Suprapubic skin (tissue), 4 donors: ENCODE measurements at regions not wholly inside any gene's neighbourhood (a gene's known extent, or its start where the extent isn't known, plus 50 kb on each side); places are given as distances from the start of the nearest gene placed in this dataset.

ENCODE experiments used
- DNase-seq, 2 donors: peaks; one replicate each; pipeline ENCODE4 v3.0.0-alpha.2; 2019; ENCODE audit warnings: low spot score in 2 of 2
- H3K27ac ChIP-seq: fragments of 200-600 bp; sonication (generic); one replicate; pipeline ENCODE4 v1.5.1; 2019
- H3K27me3 ChIP-seq: fragments of 200-600 bp; sonication (generic); one replicate; pipeline ENCODE4 v1.5.1; 2019
- H3K36me3 ChIP-seq: fragments of 200-600 bp; sonication (generic); one replicate; pipeline ENCODE4 v1.5.1; 2019
- H3K4me1 ChIP-seq: fragments of 200-600 bp; sonication (generic); one replicate; pipeline ENCODE4 v1.5.1; 2019
- H3K4me3 ChIP-seq: fragments of 200-600 bp; sonication (generic); one replicate; pipeline ENCODE4 v1.5.1; 2019; ENCODE audit warnings: mild to moderate bottlenecking
- H3K9me3 ChIP-seq: fragments of 200-600 bp; sonication (generic); one replicate; pipeline ENCODE4 v1.5.1; 2019
- CTCF ChIP-seq, 2 donors: fragments of 200-600 bp in 1 of 2; fragments of 450-650 bp in 1 of 2; sonication (generic) in 1 of 2; IDR thresholded peaks; one replicate each; pipeline ENCODE4 v1.5.1; 2016 to 2019; ENCODE audit warnings: antibody characterized with exemption in 2 of 2, mild to moderate bottlenecking in 1 of 2, moderate library complexity in 1 of 2
- EP300 ChIP-seq: sonication (generic); formaldehyde crosslinking; IDR thresholded peaks from one replicate; pipeline ENCODE4 v1.6.1; 2017; ENCODE audit warnings: antibody characterized with exemption
- POLR2A ChIP-seq, 2 donors: fragments of 450-650 bp; IDR thresholded peaks; one replicate each; pipeline ENCODE4 v1.6.1; 2017; ENCODE audit warnings: antibody characterized with exemption in 2 of 2, mild to moderate bottlenecking in 2 of 2, moderate library complexity in 2 of 2
- POLR2AphosphoS5 ChIP-seq, 3 donors: sonication (generic); formaldehyde crosslinking; IDR thresholded peaks; one replicate each; pipeline ENCODE4 v1.6.1; 2017; ENCODE audit warnings: antibody characterized with exemption in 3 of 3
- WGBS: methylation state at CpG from one replicate; pipeline ENCODE4 v1.1.5; 2018; 5-methylcytosine and 5-hydroxymethylcytosine counted together

GRCh38 chr7:94217766-94218165, 176.9 kb upstream of the COL1A2 start:
- no peak for DNase-seq
- Histone ChIP-seq H3K27me3 (no peaks in the 10 kb centered on the region), H3K4me1 (no peaks in the 10 kb centered on the region), H3K36me3 (no peaks in the 10 kb centered on the region), H3K4me3 (no peak overlapping the region), H3K9me3 (no peaks in the 10 kb centered on the region), H3K27ac (no peak overlapping the region)
- WGBS = 86% methylated on average over 2 of the region's 2 CpGs
- TF ChIP-seq EP300 (no peak), POLR2A (IDR thresholded peaks at IDR 0.05) (no peak), CTCF (IDR thresholded peaks at IDR 0.05) (no peak), POLR2AphosphoS5 (IDR thresholded peaks at IDR 0.05) (no peak)

GRCh38 chr7:94222516-94222915, 172.2 kb upstream of the COL1A2 start:
- no peak overlapping the region for H3K27ac ChIP-seq
- no peak for DNase-seq
- H3K27me3 ChIP-seq = no peaks in the 10 kb centered on the region
- H3K9me3 ChIP-seq = no peaks in the 10 kb centered on the region
- TF ChIP-seq POLR2AphosphoS5 (IDR thresholded peaks at IDR 0.05) (no peak), EP300 (no peak), CTCF (IDR thresholded peaks at IDR 0.05) (no peak), POLR2A (IDR thresholded peaks at IDR 0.05) (no peak)
- 77% methylated on average over 2 of the region's 2 CpGs for WGBS
- H3K36me3 ChIP-seq = no peaks in the 10 kb centered on the region
- H3K4me1 ChIP-seq = no peaks in the 10 kb centered on the region
- no peak overlapping the region for H3K4me3 ChIP-seq

GRCh38 chr7:94223375-94224084, 171.2 kb upstream of the COL1A2 start:
- DNase-seq = no peak
- H3K27ac ChIP-seq = no peak overlapping the region
- TF ChIP-seq CTCF (IDR thresholded peaks at IDR 0.05) (no peak), EP300 (no peak), POLR2A (IDR thresholded peaks at IDR 0.05) (no peak), POLR2AphosphoS5 (IDR thresholded peaks at IDR 0.05) (no peak)
- no peak overlapping the region for H3K4me3 ChIP-seq
- H3K36me3 ChIP-seq = no peaks in the 10 kb centered on the region
- no peaks in the 10 kb centered on the region for H3K4me1 ChIP-seq
- no peaks in the 10 kb centered on the region for H3K9me3 ChIP-seq
- 23% methylated on average over 6 of the region's 6 CpGs for WGBS
- H3K27me3 ChIP-seq = no peaks in the 10 kb centered on the region

GRCh38 chr7:94228223-94228622, 166.5 kb upstream of the COL1A2 start:
- Histone ChIP-seq H3K27ac (no peak overlapping the region), H3K27me3 (no peaks in the 10 kb centered on the region), H3K9me3 (no peaks in the 10 kb centered on the region), H3K36me3 (no peaks in the 10 kb centered on the region), H3K4me1 (no peaks in the 10 kb centered on the region), H3K4me3 (no peak overlapping the region)
- TF ChIP-seq EP300 (no peak), POLR2A (IDR thresholded peaks at IDR 0.05) (no peak), POLR2AphosphoS5 (IDR thresholded peaks at IDR 0.05) (no peak), CTCF (IDR thresholded peaks at IDR 0.05) (no peak)
- no peak for DNase-seq

- no peak overlapping the region for H3K27ac ChIP-seq
- DNase-seq = no peak
- no peaks in the 10 kb centered on the region for H3K36me3 ChIP-seq
- no peaks in the 10 kb centered on the region for H3K9me3 ChIP-seq
- H3K4me1 ChIP-seq = no peaks in the 10 kb centered on the region
- TF ChIP-seq POLR2A (IDR thresholded peaks at IDR 0.05) = no peak
- no peak for TF ChIP-seq EP300
- no peak for TF ChIP-seq POLR2AphosphoS5 (IDR thresholded peaks at IDR 0.05)
- TF ChIP-seq CTCF (IDR thresholded peaks at IDR 0.05) = no peak
- H3K4me3 ChIP-seq = no peak overlapping the region
- H3K27me3 ChIP-seq = no peaks in the 10 kb centered on the region
Measured at GRCh38 chr7:94228678-94229077, 166.0 kb upstream of the COL1A2 start.
